Karpas-422 (cell line): ENCODE measurements at regions not wholly inside any gene's neighbourhood (a gene's known extent, or its start where the extent isn't known, plus 50 kb on each side); places are given as distances from the start of the nearest gene placed in this dataset.
"Not testable (repeated sequence)": the region's sequence is repeated elsewhere in the genome, so short reads cannot be mapped to it uniquely, and the experiment has no call there.

Experiments used
- DNase-seq: peaks from one replicate; pipeline ENCODE4 v3.0.0-alpha.2; 2015
- H2AFZ ChIP-seq: fragments of 200-600 bp; sonication (generic); 2 replicates; pipeline ENCODE4 v1.6.1; 2014; ENCODE audit warnings: antibody characterized with exemption, low read length, mixed read lengths
- H3K27ac ChIP-seq: fragments of 200-600 bp; sonication (generic); 2 replicates; pipeline ENCODE4 v1.5.1; 2014; ENCODE audit warnings: mild to moderate bottlenecking, low read length, moderate library complexity
- H3K27me3 ChIP-seq: fragments of 200-600 bp; sonication (generic); 2 replicates; pipeline ENCODE4 v1.6.1; 2014; ENCODE audit warnings: low read length, mixed read lengths
- H3K36me3 ChIP-seq: fragments of 200-600 bp; sonication (generic); 2 replicates; pipeline ENCODE4 v1.6.1; 2014; ENCODE audit warnings: low read length, mixed read lengths; ENCODE audit not compliant: insufficient read depth
- H3K4me1 ChIP-seq: fragments of 200-600 bp; sonication (generic); 2 replicates; pipeline ENCODE4 v1.6.1; 2014; ENCODE audit warnings: mild to moderate bottlenecking, low read length, mixed read lengths
- H3K4me2 ChIP-seq: fragments of 200-600 bp; sonication (generic); 2 replicates; pipeline ENCODE4 v1.6.1; 2014; ENCODE audit warnings: low read length, low read depth, mild to moderate bottlenecking; ENCODE audit not compliant: poor library complexity, severe bottlenecking
- H3K4me3 ChIP-seq: fragments of 200-600 bp; sonication (generic); 2 replicates; pipeline ENCODE4 v1.5.1; 2014; ENCODE audit warnings: mild to moderate bottlenecking, antibody characterized with exemption, low read length, mixed read lengths
- H3K79me2 ChIP-seq: fragments of 200-600 bp; sonication (generic); 2 replicates; pipeline ENCODE4 v1.6.1; 2014; ENCODE audit warnings: mild to moderate bottlenecking, low read length, mixed read lengths
- H3K9ac ChIP-seq: fragments of 200-600 bp; sonication (generic); 2 replicates; pipeline ENCODE4 v1.6.0; 2014; ENCODE audit warnings: low read length
- H3K9me2 ChIP-seq: fragments of 200-600 bp; sonication (generic), shearing (Covaris generic); replicated peaks from 2 replicates; pipeline ENCODE4 v1.6.0; 2014; ENCODE audit warnings: mild to moderate bottlenecking, low read length, moderate library complexity; ENCODE audit not compliant: insufficient read depth
- H3K9me3 ChIP-seq: fragments of 300-700, 200-600 bp; sonication (generic); 2 replicates; pipeline ENCODE4 v1.6.1; 2014; ENCODE audit warnings: low read length, mixed read lengths
- H4K20me1 ChIP-seq: fragments of 200-600 bp; sonication (generic); 2 replicates; pipeline ENCODE4 v1.6.1; 2014; ENCODE audit warnings: mild to moderate bottlenecking, antibody characterized with exemption, low read length, low read depth; ENCODE audit not compliant: insufficient read depth

- Histone ChIP-seq H3K4me2 (no peak overlapping the region), H3K9me2 (no peaks in the 10 kb centered on the region), H3K9ac (no peak overlapping the region), H3K27ac (no peak overlapping the region), H3K4me1 (no peaks in the 10 kb centered on the region), H3K36me3 (no peaks in the 10 kb centered on the region), H4K20me1 (no peaks in the 10 kb centered on the region), H2AFZ (no peak overlapping the region), H3K79me2 (no peaks in the 10 kb centered on the region), H3K27me3 (no peaks in the 10 kb centered on the region), H3K9me3 (no peaks in the 10 kb centered on the region), H3K4me3 (no peak overlapping the region)
- DNase-seq, result no peak
These were observed 60.8 kb downstream of the COPRS start for GRCh38 chr17:31798205-31798724.

DNA sequence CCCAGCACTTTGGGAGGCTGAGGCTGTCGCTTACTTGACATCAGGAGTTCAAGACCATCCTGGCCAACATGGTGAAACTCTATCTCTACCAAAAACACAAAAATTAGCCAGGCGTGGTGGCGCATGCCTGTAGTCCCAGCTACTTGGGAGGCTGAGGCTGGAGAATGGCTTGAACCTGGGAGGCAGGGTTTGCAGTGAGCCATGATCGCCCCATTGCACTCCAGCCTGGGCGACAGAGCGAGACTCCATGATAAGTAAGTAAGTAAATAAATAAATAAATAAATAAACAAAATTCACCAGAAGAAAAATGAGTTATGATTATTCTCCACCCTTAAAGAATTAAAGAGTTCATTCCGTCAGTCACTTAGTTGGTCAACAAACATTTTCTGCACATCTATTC is 63.1 kb downstream of the COPRS start:
- not testable (repeated sequence) for DNase-seq, H3K9me2 ChIP-seq

GRCh38 chr17:31794111-31794510 is 64.9 kb downstream of the COPRS start:
- H2AFZ ChIP-seq, result no peak overlapping the region
- H3K9me2 ChIP-seq, result no peaks in the 10 kb centered on the region
- H3K27ac ChIP-seq, result no peak overlapping the region
- no peaks in the 10 kb centered on the region for H3K9me3 ChIP-seq
- no peaks in the 10 kb centered on the region for H3K4me1 ChIP-seq
- no peak overlapping the region for H3K4me3 ChIP-seq
- no peak for DNase-seq
- no peak overlapping the region for H3K4me2 ChIP-seq
- no peaks in the 10 kb centered on the region for H3K36me3 ChIP-seq
- H3K9ac ChIP-seq, result no peak overlapping the region
- no peaks in the 10 kb centered on the region for H3K27me3 ChIP-seq
- H4K20me1 ChIP-seq, result no peaks in the 10 kb centered on the region
- no peaks in the 10 kb centered on the region for H3K79me2 ChIP-seq

More for the DNA sequence above, 63.1 kb downstream of the COPRS start:
- H3K4me2 ChIP-seq, H3K9me3 ChIP-seq, H3K4me3 ChIP-seq, H3K27ac ChIP-seq, H3K36me3 ChIP-seq, H2AFZ ChIP-seq, H3K27me3 ChIP-seq, H3K4me1 ChIP-seq, H3K9ac ChIP-seq, H4K20me1 ChIP-seq, H3K79me2 ChIP-seq: not testable (repeated sequence)

GRCh38 chr17:31793634-31794033 is 65.4 kb downstream of the COPRS start:
- not testable (repeated sequence) for DNase-seq, H4K20me1 ChIP-seq, H3K4me3 ChIP-seq, H3K9me3 ChIP-seq, H2AFZ ChIP-seq, H3K9me2 ChIP-seq, H3K4me2 ChIP-seq, H3K36me3 ChIP-seq, H3K27ac ChIP-seq, H3K79me2 ChIP-seq, H3K4me1 ChIP-seq, H3K27me3 ChIP-seq, H3K9ac ChIP-seq

DNA sequence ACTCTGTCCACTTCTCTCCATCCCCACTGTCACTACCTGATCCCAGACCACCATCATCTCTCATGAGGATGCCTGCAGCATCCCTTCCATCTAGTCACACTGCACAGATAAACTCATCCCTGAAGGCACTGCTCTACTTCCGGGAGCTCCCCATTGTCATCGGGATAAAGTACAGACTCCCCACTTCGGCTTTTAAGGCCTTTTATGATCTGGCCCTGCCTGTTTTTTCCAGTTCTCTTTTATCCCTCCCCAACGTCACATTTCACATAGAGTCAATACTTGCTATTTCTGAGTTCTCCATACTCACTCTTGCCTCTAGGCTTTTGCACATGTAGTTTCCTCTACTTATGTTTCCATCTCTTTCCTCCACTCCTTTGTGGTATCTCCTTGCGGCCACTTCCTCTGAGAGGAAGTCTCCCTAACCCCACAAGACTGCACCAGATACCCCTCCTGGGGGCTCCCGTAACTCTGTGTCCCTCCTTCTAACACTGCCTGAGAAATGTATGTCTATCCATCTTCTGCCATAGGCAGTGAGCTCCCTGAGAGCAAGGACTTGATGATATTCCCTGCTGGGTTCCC is 66.9 kb downstream of the COPRS start:
- Histone ChIP-seq H4K20me1 (no peaks in the 10 kb centered on the region), H3K9me2 (no peaks in the 10 kb centered on the region), H3K9me3 (no peaks in the 10 kb centered on the region), H3K4me1 (no peaks in the 10 kb centered on the region), H3K9ac (no peak overlapping the region), H3K4me3 (no peak overlapping the region), H3K27me3 (no peaks in the 10 kb centered on the region), H3K4me2 (no peak overlapping the region), H3K27ac (no peak overlapping the region), H3K36me3 (no peaks in the 10 kb centered on the region), H2AFZ (no peak overlapping the region), H3K79me2 (no peaks in the 10 kb centered on the region)
- DNase-seq, result no peak

DNA sequence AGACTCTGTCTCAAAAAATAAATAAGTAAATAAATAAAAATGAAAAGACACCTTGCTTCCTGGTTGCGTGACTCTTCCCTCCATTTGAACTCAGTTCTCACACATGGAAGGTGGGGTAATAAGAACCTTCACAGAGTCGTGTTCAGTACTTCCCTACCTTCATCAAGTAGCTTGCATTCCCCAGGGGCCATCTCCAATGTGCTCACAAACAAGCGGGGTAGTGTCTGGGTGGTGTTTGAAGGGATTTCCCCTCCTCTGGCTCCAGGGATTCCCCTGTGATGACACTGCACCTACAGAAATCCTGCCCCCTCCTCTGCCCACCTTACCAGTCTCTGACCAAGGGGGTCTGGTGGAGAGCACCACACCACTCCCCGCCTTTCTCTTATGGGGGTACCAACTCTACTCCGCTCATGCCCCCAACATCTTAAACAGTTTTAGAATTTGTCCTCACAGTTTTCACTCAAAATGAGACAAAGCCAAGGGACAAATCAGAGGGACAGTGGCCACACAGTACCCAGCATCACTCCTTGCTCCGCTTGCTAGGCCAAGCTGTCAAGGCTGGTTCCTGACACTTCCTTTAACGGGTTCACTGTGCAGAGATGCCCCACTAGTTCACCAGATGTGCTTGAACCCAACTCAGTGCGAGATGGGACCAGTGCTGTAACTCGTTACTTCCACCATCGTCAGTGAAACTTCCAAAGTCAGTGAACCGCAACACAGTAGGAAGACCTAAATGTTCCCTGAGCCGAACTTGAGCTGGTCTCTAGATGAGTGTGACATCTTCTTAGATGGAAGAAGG is 69.1 kb downstream of the COPRS start:
- H3K27me3 ChIP-seq, result no peaks in the 10 kb centered on the region
- DNase-seq, result no peak
- H2AFZ ChIP-seq, result no peak overlapping the region
- no peaks in the 10 kb centered on the region for H3K9me2 ChIP-seq
- no peak overlapping the region for H3K9ac ChIP-seq
- H4K20me1 ChIP-seq, result no peaks in the 10 kb centered on the region
- no peaks in the 10 kb centered on the region for H3K36me3 ChIP-seq
- H3K9me3 ChIP-seq, result no peaks in the 10 kb centered on the region
- no peak overlapping the region for H3K4me3 ChIP-seq
- H3K4me1 ChIP-seq, result no peaks in the 10 kb centered on the region
- H3K4me2 ChIP-seq, result no peak overlapping the region
- no peak overlapping the region for H3K27ac ChIP-seq
- no peaks in the 10 kb centered on the region for H3K79me2 ChIP-seq

GRCh38 chr17:31788956-31789355 is 70.1 kb downstream of the COPRS start:
- no peak overlapping the region for H2AFZ ChIP-seq
- no peaks in the 10 kb centered on the region for H3K36me3 ChIP-seq
- H3K4me3 ChIP-seq, result no peak overlapping the region
- H3K27me3 ChIP-seq, result no peaks in the 10 kb centered on the region
- H3K9me2 ChIP-seq, result no peaks in the 10 kb centered on the region
- H4K20me1 ChIP-seq, result no peaks in the 10 kb centered on the region
- H3K79me2 ChIP-seq, result no peaks in the 10 kb centered on the region
- no peak for DNase-seq
- no peak overlapping the region for H3K9ac ChIP-seq
- H3K4me1 ChIP-seq, result no peaks in the 10 kb centered on the region
- H3K4me2 ChIP-seq, result no peak overlapping the region
- H3K27ac ChIP-seq, result no peak overlapping the region
- no peaks in the 10 kb centered on the region for H3K9me3 ChIP-seq

DNA sequence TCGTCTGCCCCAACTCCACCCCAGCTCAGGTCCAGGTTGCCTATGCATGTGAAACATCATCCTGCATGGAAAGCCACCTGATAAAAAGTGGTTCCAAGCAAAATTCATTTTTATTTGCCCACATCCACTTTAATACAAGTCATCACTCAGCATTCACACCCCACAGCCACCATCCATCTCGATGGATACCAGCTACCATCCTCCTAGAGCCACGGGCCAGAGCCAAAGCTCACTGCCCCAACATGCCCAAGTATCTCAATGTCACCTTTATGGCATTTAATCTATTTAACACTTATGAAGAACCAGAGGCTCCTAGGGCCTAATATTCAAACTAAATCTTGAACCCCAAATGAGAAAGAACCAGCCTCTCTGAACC is 70.5 kb downstream of the COPRS start:
- DNase-seq, result no peak

More for the DNA sequence above, 70.5 kb downstream of the COPRS start:
- Histone ChIP-seq H3K36me3 (no peaks in the 10 kb centered on the region), H4K20me1 (no peaks in the 10 kb centered on the region), H3K9me2 (no peaks in the 10 kb centered on the region), H3K9ac (no peak overlapping the region), H2AFZ (no peak overlapping the region), H3K4me1 (no peaks in the 10 kb centered on the region), H3K4me3 (no peak overlapping the region), H3K27me3 (no peaks in the 10 kb centered on the region), H3K4me2 (no peak overlapping the region), H3K79me2 (no peaks in the 10 kb centered on the region), H3K9me3 (no peaks in the 10 kb centered on the region), H3K27ac (no peak overlapping the region)
